ENCODE measurements at regions not wholly inside any gene's neighbourhood (a gene's known extent, or its start where the extent isn't known, plus 50 kb on each side); places are given as distances from the start of the nearest gene placed in this dataset.

GRCh38 chr1:82718719-82719419 lies 918.1 kb downstream of the ADGRL2 start:
- H3K4me1 ChIP-seq (ENCODE audit: low read length) = no peaks in the 10 kb centered on the region
- no peaks in the 10 kb centered on the region for H3K79me2 ChIP-seq (ENCODE audit: low read length)
- H3K4me3 ChIP-seq (ENCODE audit: low read length) = no peak overlapping the region
- H3K9me2 ChIP-seq (replicated peaks; ENCODE audit: insufficient read depth, low read length) = no peaks in the 10 kb centered on the region
- H3K27ac ChIP-seq (ENCODE audit: low read length) = no peak overlapping the region
- no peaks in the 10 kb centered on the region for H3K27me3 ChIP-seq (ENCODE audit: low read length)
- H3K36me3 ChIP-seq (ENCODE audit: insufficient read depth, low read length) = no peaks in the 10 kb centered on the region
- H2AFZ ChIP-seq (ENCODE audit: low read length) = no peak overlapping the region
- H3K9me3 ChIP-seq (ENCODE audit: low read length) = peaks cover 30% of the 10 kb centered on the region
- H3K4me2 ChIP-seq (ENCODE audit: low read depth, low read length, poor library complexity, severe bottlenecking) = no peak overlapping the region
- H4K20me1 ChIP-seq (ENCODE audit: insufficient read depth, low read depth, low read length) = no peaks in the 10 kb centered on the region
- H3K9ac ChIP-seq (ENCODE audit: low read length) = no peak overlapping the region
- DNase-seq = no peak

- no peak overlapping the region for H3K4me2 ChIP-seq (ENCODE audit: low read depth, low read length, poor library complexity, severe bottlenecking)
- H3K9ac ChIP-seq (ENCODE audit: low read length) = no peak overlapping the region
- no peak overlapping the region for H2AFZ ChIP-seq (ENCODE audit: low read length)
- no peak overlapping the region for H3K27ac ChIP-seq (ENCODE audit: low read length)
- no peak overlapping the region for H3K4me3 ChIP-seq (ENCODE audit: low read length)
- no peaks in the 10 kb centered on the region for H3K4me1 ChIP-seq (ENCODE audit: low read length)
- DNase-seq = no peak
- H3K9me2 ChIP-seq (replicated peaks; ENCODE audit: insufficient read depth, low read length) = no peaks in the 10 kb centered on the region
- peaks cover 27% of the 10 kb centered on the region for H3K9me3 ChIP-seq (ENCODE audit: low read length)
- H3K79me2 ChIP-seq (ENCODE audit: low read length) = no peaks in the 10 kb centered on the region
- no peaks in the 10 kb centered on the region for H4K20me1 ChIP-seq (ENCODE audit: insufficient read depth, low read depth, low read length)
- no peaks in the 10 kb centered on the region for H3K27me3 ChIP-seq (ENCODE audit: low read length)
- H3K36me3 ChIP-seq (ENCODE audit: insufficient read depth, low read length) = no peaks in the 10 kb centered on the region
Observed at GRCh38 chr1:82710091-82710490, 909.4 kb downstream of the ADGRL2 start.

- H3K27ac ChIP-seq (ENCODE audit: low read length) = no peak overlapping the region
- H3K36me3 ChIP-seq (ENCODE audit: insufficient read depth, low read length) = no peaks in the 10 kb centered on the region
- no peak overlapping the region for H2AFZ ChIP-seq (ENCODE audit: low read length)
- no peaks in the 10 kb centered on the region for H4K20me1 ChIP-seq (ENCODE audit: insufficient read depth, low read depth, low read length)
- no peaks in the 10 kb centered on the region for H3K9me2 ChIP-seq (replicated peaks; ENCODE audit: insufficient read depth, low read length)
- no peaks in the 10 kb centered on the region for H3K4me1 ChIP-seq (ENCODE audit: low read length)
- no peaks in the 10 kb centered on the region for H3K27me3 ChIP-seq (ENCODE audit: low read length)
- no peak overlapping the region for H3K4me3 ChIP-seq (ENCODE audit: low read length)
- H3K9me3 ChIP-seq (ENCODE audit: low read length) = peaks cover 25% of the 10 kb centered on the region
- H3K79me2 ChIP-seq (ENCODE audit: low read length) = no peaks in the 10 kb centered on the region
- H3K9ac ChIP-seq (ENCODE audit: low read length) = no peak overlapping the region
- DNase-seq = no peak
- H3K4me2 ChIP-seq (ENCODE audit: low read depth, low read length, poor library complexity, severe bottlenecking) = no peak overlapping the region
Observed at GRCh38 chr1:82707681-82708080, 906.9 kb downstream of the ADGRL2 start.

- H2AFZ ChIP-seq (ENCODE audit: low read length) = no peak overlapping the region
- no peaks in the 10 kb centered on the region for H3K36me3 ChIP-seq (ENCODE audit: insufficient read depth, low read length)
- no peaks in the 10 kb centered on the region for H3K79me2 ChIP-seq (ENCODE audit: low read length)
- no peaks in the 10 kb centered on the region for H3K4me1 ChIP-seq (ENCODE audit: low read length)
- H3K27me3 ChIP-seq (ENCODE audit: low read length) = no peaks in the 10 kb centered on the region
- H4K20me1 ChIP-seq (ENCODE audit: insufficient read depth, low read depth, low read length) = no peaks in the 10 kb centered on the region
- no peak for DNase-seq
- no peak overlapping the region for H3K9ac ChIP-seq (ENCODE audit: low read length)
- H3K9me3 ChIP-seq (ENCODE audit: low read length) = peaks cover 16% of the 10 kb centered on the region
- H3K4me2 ChIP-seq (ENCODE audit: low read depth, low read length, poor library complexity, severe bottlenecking) = no peak overlapping the region
- no peak overlapping the region for H3K27ac ChIP-seq (ENCODE audit: low read length)
- no peaks in the 10 kb centered on the region for H3K9me2 ChIP-seq (replicated peaks; ENCODE audit: insufficient read depth, low read length)
- H3K4me3 ChIP-seq (ENCODE audit: low read length) = no peak overlapping the region
Observed at GRCh38 chr1:82706741-82707140, 906.0 kb downstream of the ADGRL2 start.

GRCh38 chr1:82704966-82705365 lies 904.2 kb downstream of the ADGRL2 start:
- no peak for DNase-seq
- H2AFZ ChIP-seq (ENCODE audit: low read length) = no peak overlapping the region
- no peak overlapping the region for H3K4me3 ChIP-seq (ENCODE audit: low read length)
- H3K27me3 ChIP-seq (ENCODE audit: low read length) = no peaks in the 10 kb centered on the region
- H3K79me2 ChIP-seq (ENCODE audit: low read length) = no peaks in the 10 kb centered on the region
- no peaks in the 10 kb centered on the region; the same call in 1 of the 2 replicates for H3K9me2 ChIP-seq (replicated peaks; ENCODE audit: insufficient read depth, low read length)
- H4K20me1 ChIP-seq (ENCODE audit: insufficient read depth, low read depth, low read length) = no peaks in the 10 kb centered on the region
- H3K4me1 ChIP-seq (ENCODE audit: low read length) = no peaks in the 10 kb centered on the region
- peaks cover 10% of the 10 kb centered on the region for H3K9me3 ChIP-seq (ENCODE audit: low read length)
- H3K9ac ChIP-seq (ENCODE audit: low read length) = no peak overlapping the region
- no peaks in the 10 kb centered on the region for H3K36me3 ChIP-seq (ENCODE audit: insufficient read depth, low read length)
- no peak overlapping the region for H3K27ac ChIP-seq (ENCODE audit: low read length)
- H3K4me2 ChIP-seq (ENCODE audit: low read depth, low read length, poor library complexity, severe bottlenecking) = no peak overlapping the region

GRCh38 chr1:82704393-82704792 lies 903.7 kb downstream of the ADGRL2 start:
- Histone ChIP-seq H3K36me3 (ENCODE audit: insufficient read depth, low read length) (no peaks in the 10 kb centered on the region), H3K4me2 (ENCODE audit: low read depth, low read length, poor library complexity, severe bottlenecking) (no peak overlapping the region)

GRCh38 chr1:82703951-82704350 lies 903.2 kb downstream of the ADGRL2 start:
- no peak overlapping the region for H2AFZ ChIP-seq (ENCODE audit: low read length)
- no peak overlapping the region for H3K4me2 ChIP-seq (ENCODE audit: low read depth, low read length, poor library complexity, severe bottlenecking)
- peaks cover 3% of the 10 kb centered on the region; the same call in 1 of the 2 replicates for H3K9me3 ChIP-seq (ENCODE audit: low read length)
- H3K79me2 ChIP-seq (ENCODE audit: low read length) = no peaks in the 10 kb centered on the region
- H3K4me1 ChIP-seq (ENCODE audit: low read length) = no peaks in the 10 kb centered on the region
- no peaks in the 10 kb centered on the region; the same call in 1 of the 2 replicates for H3K9me2 ChIP-seq (replicated peaks; ENCODE audit: insufficient read depth, low read length)
- no peaks in the 10 kb centered on the region for H4K20me1 ChIP-seq (ENCODE audit: insufficient read depth, low read depth, low read length)
- H3K27me3 ChIP-seq (ENCODE audit: low read length) = no peaks in the 10 kb centered on the region
- H3K36me3 ChIP-seq (ENCODE audit: insufficient read depth, low read length) = no peaks in the 10 kb centered on the region
- no peak overlapping the region for H3K4me3 ChIP-seq (ENCODE audit: low read length)
- H3K27ac ChIP-seq (ENCODE audit: low read length) = no peak overlapping the region
- H3K9ac ChIP-seq (ENCODE audit: low read length) = no peak overlapping the region
- DNase-seq = no peak

More at GRCh38 chr1:82704393-82704792, 903.7 kb downstream of the ADGRL2 start:
- Histone ChIP-seq H2AFZ (ENCODE audit: low read length) (no peak overlapping the region), H3K9ac (ENCODE audit: low read length) (no peak overlapping the region), H3K9me2 (replicated peaks; ENCODE audit: insufficient read depth, low read length) (no peaks in the 10 kb centered on the region; the same call in 1 of the 2 replicates), H3K9me3 (ENCODE audit: low read length) (peaks cover 5% of the 10 kb centered on the region), H4K20me1 (ENCODE audit: insufficient read depth, low read depth, low read length) (no peaks in the 10 kb centered on the region), H3K27me3 (ENCODE audit: low read length) (no peaks in the 10 kb centered on the region), H3K4me3 (ENCODE audit: low read length) (no peak overlapping the region), H3K27ac (ENCODE audit: low read length) (no peak overlapping the region), H3K79me2 (ENCODE audit: low read length) (no peaks in the 10 kb centered on the region), H3K4me1 (ENCODE audit: low read length) (no peaks in the 10 kb centered on the region)
- DNase-seq = no peak

GRCh38 chr1:82700476-82700875 lies 899.7 kb downstream of the ADGRL2 start:
- Histone ChIP-seq H2AFZ (ENCODE audit: low read length) (no peak overlapping the region), H3K79me2 (ENCODE audit: low read length) (no peaks in the 10 kb centered on the region), H3K4me1 (ENCODE audit: low read length) (no peaks in the 10 kb centered on the region), H3K27me3 (ENCODE audit: low read length) (no peaks in the 10 kb centered on the region), H3K36me3 (ENCODE audit: insufficient read depth, low read length) (no peaks in the 10 kb centered on the region), H3K4me2 (ENCODE audit: low read depth, low read length, poor library complexity, severe bottlenecking) (no peak overlapping the region), H3K9me2 (replicated peaks; ENCODE audit: insufficient read depth, low read length) (no peaks in the 10 kb centered on the region; the same call in 1 of the 2 replicates), H3K27ac (ENCODE audit: low read length) (no peak overlapping the region), H3K9ac (ENCODE audit: low read length) (no peak overlapping the region), H3K9me3 (ENCODE audit: low read length) (no peaks in the 10 kb centered on the region; the same call in 1 of the 2 replicates), H4K20me1 (ENCODE audit: insufficient read depth, low read depth, low read length) (no peaks in the 10 kb centered on the region), H3K4me3 (ENCODE audit: low read length) (no peak overlapping the region)
- no peak for DNase-seq
